K562 (cell line): ENCODE measurements at regions not wholly inside any gene's neighbourhood (a gene's known extent, or its start where the extent isn't known, plus 50 kb on each side); places are given as distances from the start of the nearest gene placed in this dataset.

Experiments
- ATAC-seq: fragments of 200-7000 bp; cut with Tn5 transposase; 3 replicates; pipeline ENCODE4 v1.9.1; 2020; ENCODE audit warnings: moderate library complexity
- BruUV-seq: library from RNA; stranded (reverse); fragments of 400-500 nt; replicated peaks from 2 replicates; lab custom pipeline; 2021; lab: Mats Ljungman, UMichigan
- CTCF ChIA-PET: fragments of 300-600 bp; formaldehyde crosslinking; extraction: SDS; loops from one replicate; lab custom pipeline; 2021; ENCODE audit warnings: low intra/inter-chr PET ratio; lab: Yijun Ruan, JAX
- POLR2A ChIA-PET: fragments of 300-600, 350-650 bp; sonication (Branson Sonifier 250); formaldehyde crosslinking; extraction: SDS; loops from one replicate; lab custom pipeline; 2021; ENCODE audit warnings: antibody characterized with exemption, inconsistent platforms; lab: Yijun Ruan, JAX
- DNase-seq, 4 experiments: peaks; one replicate each; pipeline versions ENCODE4 v3.0.0 to v3.0.0-alpha.2; 2011 to 2018; ENCODE audit warnings: low spot score in 3 of 4, mixed read lengths in 3 of 4; ENCODE audit errors: extremely low read depth in 1 of 4
- FAIRE-seq: peaks from 2 replicates; lab custom pipeline; 2011; peaks lifted over from hg19 to GRCh38; lab: Jason Lieb, UNC
- H2AFZ ChIP-seq: 2 replicates; pipeline ENCODE4 v1.6.0; 2011; ENCODE audit warnings: low read depth, low read length, control low read depth, inconsistent platforms
- H3K27ac ChIP-seq: fragments of 200-600 bp; 3 replicates; pipeline ENCODE4 v1.8.0; 2011; ENCODE audit warnings: low read depth, mild to moderate bottlenecking, control low read depth, inconsistent platforms, low read length, moderate library complexity, mixed read lengths; ENCODE audit errors: extremely low read depth
- H3K27me3 ChIP-seq, 2 experiments: fragments of 300-600 bp in 1 of 2; 2 replicates in 1 of 2; 3 replicates in 1 of 2; pipeline versions ENCODE4 v1.6.0 to v1.8.0; 2011; ENCODE audit warnings: inconsistent platforms in 2 of 2, low read length in 2 of 2, mild to moderate bottlenecking in 1 of 2, mixed read lengths in 1 of 2, moderate library complexity in 1 of 2; ENCODE audit not compliant: control insufficient read depth in 2 of 2, insufficient read depth in 2 of 2
- H3K36me3 ChIP-seq: fragments of 300-600 bp; 3 replicates; pipeline ENCODE4 v1.8.0; 2011; ENCODE audit warnings: mild to moderate bottlenecking, low read length, inconsistent platforms; ENCODE audit not compliant: control insufficient read depth, insufficient read depth
- H3K4me1 ChIP-seq, 2 experiments: fragments of 200-600 bp in 1 of 2; replicated peaks in 1 of 2; 2 replicates in 1 of 2; 3 replicates in 1 of 2; pipeline versions ENCODE4 v1.5.1 to v1.8.0; 2011; ENCODE audit warnings: inconsistent platforms in 2 of 2, low read length in 2 of 2, mild to moderate bottlenecking in 1 of 2, mixed read lengths in 1 of 2, moderate library complexity in 1 of 2; ENCODE audit not compliant: control insufficient read depth in 2 of 2, insufficient read depth in 2 of 2
- H3K4me2 ChIP-seq: 2 replicates; pipeline ENCODE4 v1.6.1; 2011; ENCODE audit warnings: low read length, control low read depth, inconsistent platforms, mixed read lengths; ENCODE audit not compliant: insufficient read depth
- H3K4me3 ChIP-seq: fragments of 200-600 bp; sonication (generic), shearing (Covaris generic); 2 replicates; pipeline ENCODE4 v1.5.1; 2016; ENCODE audit warnings: control low read depth, inconsistent platforms
- H3K79me2 ChIP-seq: fragments of 200-600 bp; 3 replicates; pipeline ENCODE4 v1.8.0; 2011; ENCODE audit warnings: low read length, inconsistent platforms; ENCODE audit not compliant: control insufficient read depth, insufficient read depth
- H3K9ac ChIP-seq, 2 experiments: 2 replicates each; pipeline versions ENCODE4 v1.6.0 to v1.6.1; 2011; ENCODE audit warnings: low read depth in 2 of 2, low read length in 2 of 2, control low read depth in 1 of 2, inconsistent platforms in 1 of 2, mild to moderate bottlenecking in 1 of 2, mixed read lengths in 1 of 2; ENCODE audit not compliant: insufficient read depth in 1 of 2
- H3K9me1 ChIP-seq: one replicate; pipeline ENCODE4 v1.6.0; 2011; ENCODE audit warnings: inconsistent platforms, mild to moderate bottlenecking, low read length, moderate library complexity; ENCODE audit not compliant: control insufficient read depth, insufficient read depth
- H3K9me3 ChIP-seq: replicated peaks from 2 replicates; pipeline ENCODE4 v1.5.1; 2011; ENCODE audit warnings: low read depth, low read length, inconsistent platforms; ENCODE audit not compliant: control insufficient read depth, insufficient read depth
- H4K20me1 ChIP-seq: replicated peaks from 2 replicates; pipeline ENCODE4 v1.6.1; 2011; ENCODE audit warnings: low read length, inconsistent platforms, mixed read lengths; ENCODE audit not compliant: control insufficient read depth, insufficient read depth
- CHD4 ChIP-seq: fragments of 200-600 bp; sonication (generic); IDR thresholded peaks from 3 replicates; pipeline ENCODE4 v1.6.1; 2012; ENCODE audit warnings: low read depth, mild to moderate bottlenecking, mixed read lengths, low read length, inconsistent platforms; ENCODE audit not compliant: insufficient read depth, insufficient replicate concordance, poor library complexity, severe bottlenecking
- ETS2 ChIP-seq: IDR thresholded peaks from 2 replicates; pipeline ENCODE4 v1.6.1; 2016; ENCODE audit warnings: borderline replicate concordance, missing genetic modification characterization, mild to moderate bottlenecking, moderate library complexity, missing compliant biosample characterization; ENCODE audit not compliant: poor library complexity, severe bottlenecking
- SMARCA4 ChIP-seq: fragments of 450-650 bp; IDR thresholded peaks from 2 replicates; pipeline ENCODE4 v1.6.1; 2016
- ZBTB17 ChIP-seq: fragments of 450-650 bp; formaldehyde crosslinking; IDR thresholded peaks from 2 replicates; pipeline ENCODE4 v1.4.0; 2020; ENCODE audit warnings: mild to moderate bottlenecking
- ZNF316 ChIP-seq: fragments of 450-650 bp; IDR thresholded peaks from 2 replicates; pipeline ENCODE4 v1.6.1; 2016
- ZNF668 ChIP-seq: fragments of 250-450 bp; sonication (Bioruptor Pico); IDR thresholded peaks from 2 replicates; pipeline ENCODE4 v1.8.0; 2022; ENCODE audit warnings: mild to moderate bottlenecking, inconsistent platforms
- ZNF740 ChIP-seq, 3 experiments: fragments of 200-800 bp in 1 of 3; sonication (Bioruptor generic) in 1 of 3; sonication (generic) in 1 of 3; formaldehyde crosslinking in 1 of 3; IDR thresholded peaks; 2 replicates each; pipeline versions ENCODE4 v1.6.1 to v1.8.0; 2016 to 2022; ENCODE audit warnings: mild to moderate bottlenecking in 2 of 3, missing compliant biosample characterization in 2 of 3, missing genetic modification characterization in 2 of 3, missing genetic modification reagents in 1 of 3
- WGBS: fragments of 100-300 bp; shearing (Covaris generic); methylation state at CpG from one replicate; pipeline ENCODE4 v1.1.6; 2016; ENCODE audit warnings: low coverage, mixed read lengths; ENCODE audit not compliant: insufficient coverage; ENCODE audit errors: missing lambda C conversion rate; 5-methylcytosine and 5-hydroxymethylcytosine counted together
- in situ Hi-C: fragments of 300-500 bp; cut with MboI; formaldehyde crosslinking; loops from 4 replicates; pipeline ENCODE4 v1.15.0; 2018; ENCODE audit warnings: inconsistent platforms, mixed read lengths
- intact Hi-C: fragments of 100-400 bp; cut with micrococcal nuclease; formaldehyde crosslinking; loops from 2 replicates; pipeline ENCODE4 v1.14.2; 2022

- FAIRE-seq, result no peak
- Histone ChIP-seq H3K36me3 (no peaks in the 10 kb centered on the region), H3K4me1 (peaks cover 0 to 6% of the 10 kb centered on the region in 2 experiments; a peak in 2 of 5 replicates), H3K9me1 (no peaks in the 10 kb centered on the region), H3K4me3 (no peak overlapping the region), H3K27ac (no peak overlapping the region), H3K4me2 (no peak overlapping the region), H3K27me3 (peaks cover 15 to 16% of the 10 kb centered on the region in 2 experiments), H2AFZ (no peak overlapping the region), H4K20me1 (no peaks in the 10 kb centered on the region), H3K79me2 (no peaks in the 10 kb centered on the region), H3K9me3 (no peaks in the 10 kb centered on the region), H3K9ac (no peak overlapping the region)
- no peak for TF ChIP-seq ZNF740 (CRISPR knock-in tag; IDR thresholded peaks at IDR 0.05)
- no peak for TF ChIP-seq ZNF740 (tag; IDR thresholded peaks at IDR 0.05)
- TF ChIP-seq ZNF316, result no peak
- no peak for TF ChIP-seq ZBTB17 (CRISPR knock-in tag)
- no peak for TF ChIP-seq ETS2 (tag)
- no peak for TF ChIP-seq CHD4
- TF ChIP-seq ZNF668 (CRISPR knock-in tag), result no peak
- no peak for TF ChIP-seq SMARCA4
- intact Hi-C loops, result no loop called here
- in situ Hi-C loops, result no loop called here
- BruUV-seq, result no TSS peak
- 0% methylated on average over 1 of the region's 1 CpG for WGBS
- ChIA-PET CTCF (no interaction called here), POLR2A (interaction anchor here (0.7 kb wide), 1 partner anchor 344 kb away, joined by 4 read pairs; no protein-coding TSS in a partner anchor)
- no peak for DNase-seq
- ATAC-seq, result no peak
Measured at GRCh38 chr3:31449318-31449717, 83.4 kb upstream of the STT3B start.
